ENCODE measurements at regions not wholly inside any gene's neighbourhood (a gene's known extent, or its start where the extent isn't known, plus 50 kb on each side); places are given as distances from the start of the nearest gene placed in this dataset.

DNA sequence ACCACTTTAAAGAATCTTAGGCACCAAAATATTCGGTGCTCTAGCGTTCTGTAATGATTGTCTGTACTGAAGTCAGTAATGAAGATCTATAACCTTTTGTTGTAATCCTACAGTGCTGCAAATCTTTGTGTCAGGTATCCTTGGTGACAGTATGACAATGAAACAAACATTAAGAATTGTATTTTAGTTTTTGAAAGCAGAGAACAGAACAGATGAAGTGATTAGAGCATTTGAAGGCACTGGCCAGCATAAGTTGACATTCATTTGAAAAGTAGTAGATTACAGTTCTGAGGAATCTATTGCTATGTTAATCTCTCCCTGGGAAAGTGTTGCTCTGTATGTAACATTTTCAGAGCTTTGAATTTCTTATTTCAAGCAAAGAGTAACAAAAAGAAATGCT is 451.2 kb downstream of the NUP35 start:
- no peak overlapping the region for H3K27ac ChIP-seq (ENCODE audit: low read depth, low read length)

GRCh38 chr2:183579686-183580085 is 455.4 kb downstream of the NUP35 start:
- 73% methylated on average over 2 of the region's 5 CpGs for WGBS (ENCODE audit: insufficient coverage)

More for the DNA sequence above, 451.2 kb downstream of the NUP35 start:
- Histone ChIP-seq H3K4me1 (ENCODE audit: control insufficient read depth, insufficient read depth, low read length) (no peaks in the 10 kb centered on the region), H3K9me3 (ENCODE audit: control insufficient read depth, insufficient read depth, low read length) (peaks cover 2% of the 10 kb centered on the region), H3K4me3 (ENCODE audit: low read depth, low read length) (no peak overlapping the region), H3K27me3 (ENCODE audit: control insufficient read depth, insufficient read depth, low read length) (no peaks in the 10 kb centered on the region), H3K36me3 (ENCODE audit: control insufficient read depth, insufficient read depth, low read length) (no peaks in the 10 kb centered on the region)
- DNase-seq (ENCODE audit: low read depth in 4 of 6, low spot score in 6 of 6): no peak
- no CpG with 5 or more reads among the region's 2 CpGs for WGBS (ENCODE audit: insufficient coverage)

DNA sequence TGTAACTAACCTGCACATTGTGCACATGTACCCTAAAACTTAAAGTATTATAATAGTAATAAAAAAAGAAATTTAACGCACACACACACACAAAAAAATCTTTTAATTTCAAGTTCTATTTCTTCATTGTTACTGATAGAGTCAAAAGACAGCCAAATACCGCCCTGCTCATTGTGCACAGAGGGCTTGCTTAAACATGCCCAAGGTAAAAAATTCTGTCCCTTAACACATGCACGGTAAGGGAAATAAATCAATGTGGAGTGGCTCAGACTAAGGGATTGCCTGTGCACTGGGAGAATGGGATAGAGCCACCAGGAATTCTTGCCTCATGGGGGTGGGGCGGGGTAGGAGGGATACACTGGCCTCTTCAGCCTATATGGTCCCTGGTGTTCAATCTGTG is 468.0 kb downstream of the NUP35 start:
- Histone ChIP-seq H3K27ac (ENCODE audit: low read depth, low read length) (no peak overlapping the region), H3K9me3 (ENCODE audit: control insufficient read depth, insufficient read depth, low read length) (no peaks in the 10 kb centered on the region), H3K27me3 (ENCODE audit: control insufficient read depth, insufficient read depth, low read length) (no peaks in the 10 kb centered on the region), H3K4me1 (ENCODE audit: control insufficient read depth, insufficient read depth, low read length) (no peaks in the 10 kb centered on the region), H3K36me3 (ENCODE audit: control insufficient read depth, insufficient read depth, low read length) (no peaks in the 10 kb centered on the region), H3K4me3 (ENCODE audit: low read depth, low read length) (no peak overlapping the region)
- 78% methylated on average over 3 of the region's 4 CpGs for WGBS (ENCODE audit: insufficient coverage)
- no peak for DNase-seq (ENCODE audit: low read depth in 4 of 6, low spot score in 6 of 6)

More at GRCh38 chr2:183579686-183580085, 455.4 kb downstream of the NUP35 start:
- Histone ChIP-seq H3K27ac (ENCODE audit: low read depth, low read length) (no peak overlapping the region), H3K27me3 (ENCODE audit: control insufficient read depth, insufficient read depth, low read length) (no peaks in the 10 kb centered on the region), H3K4me1 (ENCODE audit: control insufficient read depth, insufficient read depth, low read length) (no peaks in the 10 kb centered on the region), H3K4me3 (ENCODE audit: low read depth, low read length) (no peak overlapping the region), H3K36me3 (ENCODE audit: control insufficient read depth, insufficient read depth, low read length) (no peaks in the 10 kb centered on the region), H3K9me3 (ENCODE audit: control insufficient read depth, insufficient read depth, low read length) (no peaks in the 10 kb centered on the region)
- DNase-seq (ENCODE audit: low read depth in 4 of 6, low spot score in 6 of 6): no peak

DNA sequence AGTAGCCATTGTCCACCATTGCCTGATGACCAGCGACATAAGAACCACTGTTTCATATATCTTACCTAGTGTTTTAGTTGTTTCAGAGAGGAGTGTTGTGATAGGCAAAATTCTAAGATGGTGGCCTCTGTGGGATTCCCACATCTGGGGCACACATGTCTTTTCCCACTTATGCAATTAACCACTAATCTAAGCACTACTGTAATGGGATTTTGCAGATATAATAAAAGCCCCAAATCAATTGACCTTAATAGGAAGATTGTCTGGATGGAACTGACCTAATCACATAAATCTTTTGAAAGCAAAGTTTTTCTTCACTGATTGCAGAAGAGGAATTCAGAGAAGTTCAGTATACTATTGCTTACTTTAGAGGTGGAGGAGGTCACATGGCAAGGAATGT is 469.9 kb downstream of the NUP35 start:
- no peaks in the 10 kb centered on the region for H3K4me1 ChIP-seq (ENCODE audit: control insufficient read depth, insufficient read depth, low read length)
- no peak overlapping the region for H3K4me3 ChIP-seq (ENCODE audit: low read depth, low read length)
- no peaks in the 10 kb centered on the region for H3K9me3 ChIP-seq (ENCODE audit: control insufficient read depth, insufficient read depth, low read length)
- DNase-seq (ENCODE audit: low read depth in 4 of 6, low spot score in 6 of 6): no peak
- WGBS (ENCODE audit: insufficient coverage): no CpG with 5 or more reads among the region's 1 CpG
- no peak overlapping the region for H3K27ac ChIP-seq (ENCODE audit: low read depth, low read length)
- no peaks in the 10 kb centered on the region for H3K27me3 ChIP-seq (ENCODE audit: control insufficient read depth, insufficient read depth, low read length)
- H3K36me3 ChIP-seq (ENCODE audit: control insufficient read depth, insufficient read depth, low read length): no peaks in the 10 kb centered on the region

- DNase-seq (ENCODE audit: low read depth in 4 of 6, low spot score in 6 of 6): no peak
- H3K4me1 ChIP-seq (ENCODE audit: control insufficient read depth, insufficient read depth, low read length): no peaks in the 10 kb centered on the region
- H3K4me3 ChIP-seq (ENCODE audit: low read depth, low read length): no peak overlapping the region
- H3K36me3 ChIP-seq (ENCODE audit: control insufficient read depth, insufficient read depth, low read length): no peaks in the 10 kb centered on the region
- H3K27ac ChIP-seq (ENCODE audit: low read depth, low read length): no peak overlapping the region
- no peaks in the 10 kb centered on the region for H3K9me3 ChIP-seq (ENCODE audit: control insufficient read depth, insufficient read depth, low read length)
- H3K27me3 ChIP-seq (ENCODE audit: control insufficient read depth, insufficient read depth, low read length): no peaks in the 10 kb centered on the region
- no CpG with 5 or more reads among the region's 1 CpG for WGBS (ENCODE audit: insufficient coverage)
These were observed 473.6 kb downstream of the NUP35 start for GRCh38 chr2:183597841-183598240.

DNA sequence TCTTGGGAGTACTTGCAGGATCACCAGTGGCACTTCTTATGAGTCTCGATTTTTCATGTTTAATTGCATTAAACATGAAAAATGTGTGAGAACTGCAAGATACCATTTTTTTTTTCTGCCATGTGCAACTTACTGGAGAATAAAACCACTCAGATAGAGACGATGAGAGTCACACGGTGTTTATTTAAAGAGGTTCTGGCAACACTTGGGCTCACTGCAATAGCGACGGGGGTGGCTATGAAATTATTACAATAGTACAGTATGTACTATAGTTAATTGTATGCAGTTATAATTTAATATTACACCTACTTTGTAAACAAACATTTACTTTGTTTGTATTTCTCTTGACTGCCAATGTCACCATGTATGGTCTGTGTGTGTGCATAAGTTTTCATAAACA is 479.8 kb downstream of the NUP35 start:
- Histone ChIP-seq H3K9me3 (ENCODE audit: control insufficient read depth, insufficient read depth, low read length) (no peaks in the 10 kb centered on the region), H3K27me3 (ENCODE audit: control insufficient read depth, insufficient read depth, low read length) (no peaks in the 10 kb centered on the region), H3K4me3 (ENCODE audit: low read depth, low read length) (no peak overlapping the region), H3K4me1 (ENCODE audit: control insufficient read depth, insufficient read depth, low read length) (no peaks in the 10 kb centered on the region), H3K36me3 (ENCODE audit: control insufficient read depth, insufficient read depth, low read length) (no peaks in the 10 kb centered on the region), H3K27ac (ENCODE audit: low read depth, low read length) (no peak overlapping the region)
- no peak for DNase-seq (ENCODE audit: low read depth in 4 of 6, low spot score in 6 of 6)
- no CpG with 5 or more reads among the region's 5 CpGs for WGBS (ENCODE audit: insufficient coverage)

DNA sequence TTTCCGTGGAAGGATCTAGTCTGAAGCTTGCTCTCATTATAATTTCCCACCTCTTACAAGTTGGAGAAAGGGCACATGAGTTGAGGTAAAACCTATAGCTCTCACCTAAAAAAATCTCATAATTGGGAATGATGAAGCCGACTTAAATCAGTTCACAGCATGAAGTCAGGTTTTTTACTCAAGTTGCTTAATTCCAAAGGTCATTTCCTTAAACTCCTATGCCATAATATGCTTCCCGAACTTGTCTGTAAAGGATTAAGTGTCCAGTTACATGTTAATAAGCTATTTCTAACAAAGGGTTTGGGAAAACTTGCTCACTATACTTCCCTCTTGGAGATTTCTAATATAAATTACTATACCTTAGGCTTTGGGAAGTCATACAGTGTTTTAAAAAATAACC is 481.2 kb downstream of the NUP35 start:
- no peak overlapping the region for H3K4me3 ChIP-seq (ENCODE audit: low read depth, low read length)
- no peak for DNase-seq (ENCODE audit: low read depth in 4 of 6, low spot score in 6 of 6)
- no peaks in the 10 kb centered on the region for H3K4me1 ChIP-seq (ENCODE audit: control insufficient read depth, insufficient read depth, low read length)
- H3K36me3 ChIP-seq (ENCODE audit: control insufficient read depth, insufficient read depth, low read length): no peaks in the 10 kb centered on the region
- no peak overlapping the region for H3K27ac ChIP-seq (ENCODE audit: low read depth, low read length)
- no peaks in the 10 kb centered on the region for H3K27me3 ChIP-seq (ENCODE audit: control insufficient read depth, insufficient read depth, low read length)
- no peaks in the 10 kb centered on the region for H3K9me3 ChIP-seq (ENCODE audit: control insufficient read depth, insufficient read depth, low read length)
- no CpG with 5 or more reads among the region's 3 CpGs for WGBS (ENCODE audit: insufficient coverage)

DNA sequence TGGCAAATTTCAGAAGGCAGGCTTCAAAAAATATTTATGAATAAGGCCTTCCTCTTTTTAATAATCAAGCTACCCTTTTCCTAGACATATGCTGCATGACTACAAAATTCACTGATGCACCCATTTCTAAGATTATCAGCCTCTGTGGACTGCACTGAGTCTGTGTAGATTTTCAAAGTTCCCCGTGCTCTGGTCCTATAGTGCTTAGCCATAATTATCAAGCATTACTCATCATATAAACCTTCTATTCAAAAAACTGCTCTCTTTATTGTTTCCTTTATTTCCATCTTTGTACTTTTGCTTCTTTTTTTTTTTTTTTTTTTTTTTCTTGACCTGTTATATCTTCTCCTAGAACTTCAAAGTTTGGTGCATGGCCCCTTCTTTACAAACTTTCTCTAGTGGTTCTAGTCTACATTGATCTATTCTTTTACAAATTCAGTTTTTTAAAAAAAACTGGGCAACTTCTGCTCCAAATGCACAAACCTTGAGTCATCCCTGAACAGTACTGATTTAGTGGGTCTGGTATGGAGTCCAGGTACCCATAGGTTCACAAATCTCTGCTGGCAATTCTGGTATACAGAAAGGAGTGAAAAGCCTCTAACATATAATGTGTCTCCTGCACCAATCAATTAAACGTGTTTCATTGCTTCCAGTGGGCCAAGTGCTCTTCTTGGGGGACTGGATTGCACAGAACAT is 481.9 kb downstream of the NUP35 start:
- no peak for DNase-seq (ENCODE audit: low read depth in 4 of 6, low spot score in 6 of 6)
- H3K9me3 ChIP-seq (ENCODE audit: control insufficient read depth, insufficient read depth, low read length): no peaks in the 10 kb centered on the region
- no peak overlapping the region for H3K27ac ChIP-seq (ENCODE audit: low read depth, low read length)
- no peaks in the 10 kb centered on the region for H3K27me3 ChIP-seq (ENCODE audit: control insufficient read depth, insufficient read depth, low read length)
- WGBS (ENCODE audit: insufficient coverage): 100% methylated on average over 1 of the region's 2 CpGs
- H3K4me3 ChIP-seq (ENCODE audit: low read depth, low read length): no peak overlapping the region
- H3K4me1 ChIP-seq (ENCODE audit: control insufficient read depth, insufficient read depth, low read length): no peaks in the 10 kb centered on the region
- no peaks in the 10 kb centered on the region for H3K36me3 ChIP-seq (ENCODE audit: control insufficient read depth, insufficient read depth, low read length)

- H3K4me3 ChIP-seq (ENCODE audit: low read depth, low read length): no peak overlapping the region
- H3K27ac ChIP-seq (ENCODE audit: low read depth, low read length): no peak overlapping the region
- H3K4me1 ChIP-seq (ENCODE audit: control insufficient read depth, insufficient read depth, low read length): no peaks in the 10 kb centered on the region
- WGBS (ENCODE audit: insufficient coverage): no CpG with 5 or more reads among the region's 3 CpGs
- no peaks in the 10 kb centered on the region for H3K27me3 ChIP-seq (ENCODE audit: control insufficient read depth, insufficient read depth, low read length)
- no peak for DNase-seq (ENCODE audit: low read depth in 4 of 6, low spot score in 6 of 6)
- no peaks in the 10 kb centered on the region for H3K9me3 ChIP-seq (ENCODE audit: control insufficient read depth, insufficient read depth, low read length)
- no peaks in the 10 kb centered on the region for H3K36me3 ChIP-seq (ENCODE audit: control insufficient read depth, insufficient read depth, low read length)
These were observed 482.5 kb downstream of the NUP35 start for GRCh38 chr2:183606718-183607085.

GRCh38 chr2:183607995-183608394 is 483.8 kb downstream of the NUP35 start:
- WGBS (ENCODE audit: insufficient coverage): 100% methylated on average over 5 of the region's 21 CpGs

More at GRCh38 chr2:183607995-183608394, 483.8 kb downstream of the NUP35 start:
- Histone ChIP-seq H3K9me3 (ENCODE audit: control insufficient read depth, insufficient read depth, low read length) (no peaks in the 10 kb centered on the region), H3K36me3 (ENCODE audit: control insufficient read depth, insufficient read depth, low read length) (no peaks in the 10 kb centered on the region), H3K27me3 (ENCODE audit: control insufficient read depth, insufficient read depth, low read length) (no peaks in the 10 kb centered on the region), H3K4me3 (ENCODE audit: low read depth, low read length) (no peak overlapping the region), H3K4me1 (ENCODE audit: control insufficient read depth, insufficient read depth, low read length) (no peaks in the 10 kb centered on the region), H3K27ac (ENCODE audit: low read depth, low read length) (no peak overlapping the region)
- DNase-seq (ENCODE audit: low read depth in 4 of 6, low spot score in 6 of 6): no peak
